ENCODE measurements at regions not wholly inside any gene's neighbourhood (a gene's known extent, or its start where the extent isn't known, plus 50 kb on each side); places are given as distances from the start of the nearest gene placed in this dataset.

DNA sequence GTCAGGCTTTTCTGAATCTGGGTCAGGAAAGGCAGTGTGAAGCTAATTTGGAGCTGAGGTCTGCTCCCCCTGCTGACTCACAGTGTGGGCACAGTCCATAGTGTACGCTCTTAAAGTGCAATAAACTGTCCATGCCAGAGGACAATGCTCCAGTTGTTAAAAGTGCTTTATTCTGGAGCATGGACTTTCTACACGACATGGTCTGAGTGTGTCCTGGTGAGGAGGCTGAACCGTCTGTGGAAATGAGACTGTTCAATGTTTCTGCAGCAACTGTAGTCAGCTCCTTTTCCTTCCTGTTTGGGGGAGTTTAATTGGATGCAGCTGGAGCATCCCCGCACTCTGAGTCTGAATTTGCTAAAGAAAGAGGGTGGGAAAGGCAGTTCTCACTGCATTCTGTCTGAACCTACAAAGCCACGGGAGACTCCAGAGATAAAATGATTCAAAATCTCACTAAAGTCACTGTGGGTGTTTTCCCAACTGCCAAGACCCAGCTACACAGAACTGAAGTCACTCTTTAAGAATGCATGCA is 110.2 kb upstream of the TRIB2 start:
- TF ChIP-seq, protein P1, sequence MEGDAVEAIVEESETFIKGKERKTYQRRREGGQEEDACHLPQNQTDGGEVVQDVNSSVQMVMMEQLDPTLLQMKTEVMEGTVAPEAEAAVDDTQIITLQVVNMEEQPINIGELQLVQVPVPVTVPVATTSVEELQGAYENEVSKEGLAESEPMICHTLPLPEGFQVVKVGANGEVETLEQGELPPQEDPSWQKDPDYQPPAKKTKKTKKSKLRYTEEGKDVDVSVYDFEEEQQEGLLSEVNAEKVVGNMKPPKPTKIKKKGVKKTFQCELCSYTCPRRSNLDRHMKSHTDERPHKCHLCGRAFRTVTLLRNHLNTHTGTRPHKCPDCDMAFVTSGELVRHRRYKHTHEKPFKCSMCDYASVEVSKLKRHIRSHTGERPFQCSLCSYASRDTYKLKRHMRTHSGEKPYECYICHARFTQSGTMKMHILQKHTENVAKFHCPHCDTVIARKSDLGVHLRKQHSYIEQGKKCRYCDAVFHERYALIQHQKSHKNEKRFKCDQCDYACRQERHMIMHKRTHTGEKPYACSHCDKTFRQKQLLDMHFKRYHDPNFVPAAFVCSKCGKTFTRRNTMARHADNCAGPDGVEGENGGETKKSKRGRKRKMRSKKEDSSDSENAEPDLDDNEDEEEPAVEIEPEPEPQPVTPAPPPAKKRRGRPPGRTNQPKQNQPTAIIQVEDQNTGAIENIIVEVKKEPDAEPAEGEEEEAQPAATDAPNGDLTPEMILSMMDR (IDR thresholded peaks at IDR 0.05): no peak
- no peak for TF ChIP-seq POLR2A (IDR thresholded peaks at IDR 0.05)
